Endothelial cell of umbilical vein (primary cell): ENCODE measurements at regions not wholly inside any gene's neighbourhood (a gene's known extent, or its start where the extent isn't known, plus 50 kb on each side); places are given as distances from the start of the nearest gene placed in this dataset.

Experiments used
- CTCF ChIP-seq, 2 donors: IDR thresholded peaks; 1 replicate in 1 of 2; 2 replicates in 1 of 2; pipeline ENCODE4 v1.5.1; 2011; ENCODE audit warnings: low read length in 2 of 2, mild to moderate bottlenecking in 2 of 2, moderate library complexity in 2 of 2, control low read depth in 1 of 2, inconsistent platforms in 1 of 2, low read depth in 1 of 2; ENCODE audit not compliant: insufficient read depth in 1 of 2; ENCODE audit errors: extremely low read depth in 1 of 2
- EZH2 ChIP-seq: IDR thresholded peaks from 2 replicates; pipeline ENCODE4 v1.6.1; 2012; ENCODE audit warnings: borderline replicate concordance, low read depth, mild to moderate bottlenecking, moderate library complexity, low read length, inconsistent platforms; ENCODE audit not compliant: severe bottlenecking
- FOS ChIP-seq: IDR thresholded peaks from 2 replicates; pipeline ENCODE4 v1.6.1; 2011; ENCODE audit warnings: mild to moderate bottlenecking, low read length, moderate library complexity, borderline replicate concordance; ENCODE audit not compliant: insufficient read depth
- GATA2 ChIP-seq: IDR thresholded peaks from 2 replicates; pipeline ENCODE4 v1.7.0; 2011; ENCODE audit warnings: low read depth, mild to moderate bottlenecking, moderate library complexity, mixed read lengths, low read length; ENCODE audit not compliant: insufficient read length, insufficient read depth
- JUN ChIP-seq: IDR thresholded peaks from 2 replicates; pipeline ENCODE4 v1.6.1; 2011; ENCODE audit warnings: borderline replicate concordance, low read depth; ENCODE audit not compliant: insufficient read length, insufficient read depth
- MAX ChIP-seq: IDR thresholded peaks from 2 replicates; pipeline ENCODE4 v1.6.1; 2011; ENCODE audit not compliant: insufficient read depth, insufficient read length
- POLR2A ChIP-seq: IDR thresholded peaks from 2 replicates; pipeline ENCODE4 v1.6.1; 2012; ENCODE audit warnings: low read depth, mild to moderate bottlenecking, control low read depth, low read length
- POLR2AphosphoS5 ChIP-seq: IDR thresholded peaks from 2 replicates; pipeline ENCODE4 v1.6.1; 2012; ENCODE audit warnings: low read depth, mild to moderate bottlenecking, control low read depth, low read length, moderate library complexity; ENCODE audit not compliant: insufficient read depth

- TF ChIP-seq CTCF (IDR thresholded peaks at IDR 0.05; ENCODE audit: extremely low read depth in 1 of 2, insufficient read depth in 1 of 2, low read depth in 1 of 2, low read length in 2 of 2) (no peak), POLR2A (no peak), EZH2 (no peak), POLR2AphosphoS5 (no peak), MAX (no peak), GATA2 (no peak), JUN (no peak), FOS (no peak)
Measured at GRCh38 chr3:20515834-20516233, 329.8 kb upstream of the SGO1 start.
